Posterior cingulate gyrus (tissue), 11 donors: ENCODE measurements at regions not wholly inside any gene's neighbourhood (a gene's known extent, or its start where the extent isn't known, plus 50 kb on each side); places are given as distances from the start of the nearest gene placed in this dataset.

Source experiments
- DNase-seq, 10 donors: peaks; one replicate each; pipeline versions ENCODE4 v3.0.0 to v3.0.0-alpha.2; 2020 to 2021; ENCODE audit warnings: mixed read lengths in 3 of 10
- intact Hi-C: fragments of 100-400 bp; cut with DNase I; formaldehyde crosslinking; loops from one replicate; pipeline ENCODE4 v1.15.1; 2023

GRCh38 chr14:89504602-89505313 lies 87.7 kb upstream of the FOXN3 start:
- intact Hi-C loops, result no loop called here
- DNase-seq, result peak in 1 of 10 donors; percentile 49

- intact Hi-C loops, result no loop called here
- peak in 1 of 10 donors; percentile 14 for DNase-seq
Observed at GRCh38 chr14:89504091-89504490, 87.1 kb upstream of the FOXN3 start.

GRCh38 chr14:89503431-89503996 lies 86.5 kb upstream of the FOXN3 start:
- intact Hi-C loops, result no loop called here
- peak in 1 of 10 donors; percentile 41 for DNase-seq

- intact Hi-C loops, result no loop called here
- DNase-seq, result peak in 1 of 10 donors; percentile 48
Observed at GRCh38 chr14:89502966-89503365, 85.9 kb upstream of the FOXN3 start.

GRCh38 chr14:89501381-89501780 lies 84.3 kb upstream of the FOXN3 start:
- intact Hi-C loops, result no loop called here
- peak in 1 of 10 donors; percentile 9 for DNase-seq

- no peak for DNase-seq
- intact Hi-C loops, result no loop called here
Observed at GRCh38 chr14:89500303-89500702, 83.3 kb upstream of the FOXN3 start.

GRCh38 chr14:89498878-89499277 lies 81.8 kb upstream of the FOXN3 start:
- DNase-seq, result peak in 1 of 10 donors; percentile 26
- intact Hi-C loops, result no loop called here

- intact Hi-C loops, result no loop called here
- DNase-seq, result no peak
Observed at GRCh38 chr14:89495718-89496117, 78.7 kb upstream of the FOXN3 start.

GRCh38 chr14:89493877-89494634 lies 77.0 kb upstream of the FOXN3 start:
- peak in 1 of 10 donors; percentile 75 for DNase-seq
- intact Hi-C loops, result no loop called here

GRCh38 chr14:89493406-89493805 lies 76.4 kb upstream of the FOXN3 start:
- intact Hi-C loops, result no loop called here
- DNase-seq, result no peak

- DNase-seq, result no peak
- intact Hi-C loops, result no loop called here
Observed at GRCh38 chr14:89491711-89492381, 74.8 kb upstream of the FOXN3 start.

- DNase-seq, result peak in 1 of 10 donors; percentile 5
- intact Hi-C loops, result no loop called here
Observed at GRCh38 chr14:89490466-89490865, 73.4 kb upstream of the FOXN3 start.

GRCh38 chr14:89489761-89490437 lies 72.9 kb upstream of the FOXN3 start:
- intact Hi-C loops, result loop anchor here (10.0 kb wide), 1 partner anchor 125 kb away; no protein-coding TSS in a partner anchor
- peak in 4 of 10 donors; percentile 33 to 77 (median 57) for DNase-seq

GRCh38 chr14:89486961-89487360 lies 69.9 kb upstream of the FOXN3 start:
- peak in 1 of 10 donors; percentile 51 for DNase-seq
- intact Hi-C loops, result loop anchor here (10.0 kb wide), 1 partner anchor 128 kb away; no protein-coding TSS in a partner anchor

GRCh38 chr14:89486505-89486904 lies 69.5 kb upstream of the FOXN3 start:
- intact Hi-C loops, result loop anchor here (10.0 kb wide), 1 partner anchor 128 kb away; no protein-coding TSS in a partner anchor
- peak in 1 of 10 donors; percentile 7 for DNase-seq

GRCh38 chr14:89485264-89485663 lies 68.2 kb upstream of the FOXN3 start:
- no peak for DNase-seq
- intact Hi-C loops, result loop anchor here (10.0 kb wide), 1 partner anchor 130 kb away; no protein-coding TSS in a partner anchor

- DNase-seq, result peak in 1 of 10 donors; percentile 52
- intact Hi-C loops, result loop anchor here (10.0 kb wide), 1 partner anchor 131 kb away; no protein-coding TSS in a partner anchor
Observed at GRCh38 chr14:89484051-89484844, 67.2 kb upstream of the FOXN3 start.

- peak in 1 of 10 donors; percentile 30 for DNase-seq
- intact Hi-C loops, result loop anchor here (10.0 kb wide), 1 partner anchor 134 kb away; no protein-coding TSS in a partner anchor
Observed at GRCh38 chr14:89481196-89481595, 64.2 kb upstream of the FOXN3 start.

- intact Hi-C loops, result loop anchor here (10.0 kb wide), 1 partner anchor 135 kb away; no protein-coding TSS in a partner anchor
- peak in 1 of 10 donors; percentile 37 for DNase-seq
Observed at GRCh38 chr14:89480278-89480677, 63.2 kb upstream of the FOXN3 start.
